ENCODE measurements at regions not wholly inside any gene's neighbourhood (a gene's known extent, or its start where the extent isn't known, plus 50 kb on each side); places are given as distances from the start of the nearest gene placed in this dataset.

- DNase-seq (ENCODE audit: low spot score) = no peak
These were observed 297.2 kb upstream of the SLC14A2 start for GRCh38 chr18:45317948-45318640.

DNA sequence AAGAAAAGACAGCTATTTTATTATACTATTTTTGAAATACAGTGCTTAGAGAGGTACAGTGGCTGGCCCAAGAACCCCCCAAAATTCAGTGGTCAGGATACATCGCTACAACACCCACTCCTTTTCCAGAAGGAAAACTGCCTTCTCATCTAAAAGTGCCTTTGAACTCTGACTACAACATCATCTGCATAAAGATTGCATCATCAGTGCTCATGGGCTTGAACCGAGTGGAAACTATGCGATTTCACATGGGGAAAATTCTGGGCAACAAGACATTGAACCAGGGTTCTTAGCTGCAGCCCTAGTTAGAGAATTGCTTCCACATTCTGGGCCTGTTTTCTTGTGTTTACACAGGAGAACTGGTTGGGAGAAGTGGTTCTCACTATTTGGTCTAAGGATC lies 294.6 kb upstream of the SLC14A2 start:
- no peak for DNase-seq (ENCODE audit: low spot score)

GRCh38 chr18:45321520-45321919 lies 293.8 kb upstream of the SLC14A2 start:
- no peak for DNase-seq (ENCODE audit: low spot score)

DNA sequence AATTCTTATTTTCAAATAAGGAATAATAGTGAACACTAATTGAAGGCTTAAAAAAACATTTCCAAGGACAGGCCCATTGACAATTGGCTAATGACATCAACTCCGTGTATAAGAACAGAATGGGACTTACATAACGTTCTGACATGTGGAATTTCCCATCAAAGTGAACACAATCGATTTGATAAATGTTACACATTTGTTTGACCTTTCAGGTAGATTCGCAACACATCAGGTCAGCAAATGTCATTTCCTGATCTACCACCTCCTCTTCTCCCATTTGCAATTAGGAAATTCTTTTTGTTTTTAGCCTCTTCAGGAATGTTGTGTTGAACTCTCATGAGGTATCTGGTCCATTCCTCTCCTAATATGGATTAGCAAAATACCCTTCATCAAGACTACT lies 292.9 kb upstream of the SLC14A2 start:
- no peak for DNase-seq (ENCODE audit: low spot score)

- no peak for DNase-seq (ENCODE audit: low spot score)
These were observed 291.2 kb upstream of the SLC14A2 start for GRCh38 chr18:45324101-45324494.

GRCh38 chr18:45324495-45325113 lies 290.7 kb upstream of the SLC14A2 start:
- no peak for DNase-seq (ENCODE audit: low spot score)

DNA sequence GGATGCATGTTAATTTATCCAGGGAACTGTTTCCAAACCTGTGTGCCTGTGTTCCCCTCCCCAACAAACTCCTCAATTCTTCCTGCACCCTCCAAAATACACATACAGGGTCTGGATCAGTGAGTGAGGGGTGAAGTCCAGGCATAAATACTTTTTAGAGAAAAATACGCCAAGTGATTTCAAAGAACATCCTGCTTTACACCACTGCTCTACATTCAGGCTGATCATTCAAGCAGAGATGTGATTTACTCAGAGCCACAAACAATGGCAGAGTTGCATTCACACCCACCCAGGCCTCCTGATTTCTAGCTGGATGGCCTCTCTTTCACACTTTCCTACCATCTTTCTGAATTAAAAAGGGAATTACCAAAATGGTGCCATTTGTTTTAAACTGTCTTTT lies 289.5 kb upstream of the SLC14A2 start:
- DNase-seq (ENCODE audit: low spot score) = no peak

DNA sequence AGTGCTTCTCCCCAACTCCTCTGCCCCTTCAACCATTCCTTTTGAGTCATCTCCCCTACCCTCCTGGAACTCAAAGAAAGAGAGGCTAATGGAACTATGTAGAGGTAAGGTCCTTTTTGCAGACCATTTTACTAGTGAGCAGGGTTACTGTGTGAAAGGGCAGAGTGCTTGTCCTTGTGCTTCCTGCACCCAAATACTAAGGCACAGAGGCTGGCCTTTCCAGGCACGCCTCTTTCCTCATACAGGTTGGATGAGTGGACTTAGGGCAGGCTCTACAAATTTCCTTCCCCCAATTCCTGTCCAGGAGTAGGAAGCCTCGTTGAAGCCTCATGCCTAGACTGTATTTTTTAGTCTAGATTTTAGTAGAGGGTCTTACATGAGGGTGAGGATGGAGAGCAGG lies 288.8 kb upstream of the SLC14A2 start:
- no peak for DNase-seq (ENCODE audit: low spot score)

DNA sequence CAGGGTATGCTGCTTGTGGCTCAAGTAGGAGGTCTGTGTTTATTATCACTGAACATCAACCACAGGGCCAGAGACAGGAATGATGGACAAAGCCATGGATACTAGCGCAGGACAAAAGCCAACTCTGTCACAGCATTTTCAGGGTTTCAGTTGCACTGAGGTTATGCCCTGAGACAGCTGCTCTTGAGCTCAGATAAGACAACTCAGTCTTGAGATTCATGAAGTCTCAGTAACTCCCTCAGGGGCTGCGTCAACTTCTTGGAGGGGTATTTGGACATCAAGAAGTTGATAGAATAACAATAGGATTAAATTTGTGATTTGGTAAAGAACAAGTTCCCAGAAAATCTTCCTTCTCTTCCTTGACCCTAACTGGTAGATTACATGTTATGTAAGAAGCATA lies 287.0 kb upstream of the SLC14A2 start:
- no peak for DNase-seq (ENCODE audit: low spot score)

DNA sequence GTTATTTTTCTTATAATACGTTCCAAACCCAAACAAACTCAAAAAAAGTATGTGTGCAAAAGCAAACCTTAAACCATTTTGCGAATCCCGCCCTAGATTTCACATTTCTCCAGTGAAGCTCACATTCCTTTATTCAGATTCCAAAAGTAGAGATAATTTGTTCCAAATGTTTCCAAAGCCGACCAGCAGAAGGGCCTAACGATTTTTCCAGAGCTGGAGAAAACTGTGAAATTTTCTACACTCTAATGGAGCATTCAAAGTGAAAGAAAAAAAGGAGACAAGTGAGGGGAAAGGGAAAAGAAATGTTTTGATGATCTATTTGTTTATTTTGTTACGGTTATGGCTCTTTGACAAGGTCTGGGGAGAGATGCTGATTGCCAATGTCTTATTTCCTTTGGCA lies 286.5 kb upstream of the SLC14A2 start:
- DNase-seq (ENCODE audit: low spot score) = no peak

GRCh38 chr18:45329316-45329715 lies 286.0 kb upstream of the SLC14A2 start:
- DNase-seq (ENCODE audit: low spot score) = no peak

DNA sequence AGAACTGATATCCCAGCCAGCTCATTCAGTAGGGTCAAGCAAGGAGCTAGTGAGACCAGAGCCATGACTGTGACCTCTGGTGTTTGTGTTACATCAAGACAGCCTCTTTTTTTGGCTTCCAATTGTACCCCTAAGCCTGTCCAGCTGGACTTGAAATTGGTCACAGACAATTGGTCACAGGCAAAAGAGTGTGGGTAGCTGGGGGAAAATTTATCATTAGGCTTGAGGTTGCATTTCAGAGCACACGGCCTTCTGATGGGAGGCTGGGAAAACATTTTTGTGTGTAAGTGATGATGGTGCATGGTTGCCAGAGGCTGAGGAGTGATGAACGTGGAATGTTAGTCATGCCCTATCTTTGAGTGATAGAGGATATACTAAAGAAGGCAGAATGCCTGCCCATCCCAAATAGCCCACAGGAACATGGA lies 285.1 kb upstream of the SLC14A2 start:
- no peak for DNase-seq (ENCODE audit: low spot score)

- no peak for DNase-seq (ENCODE audit: low spot score)
These were observed 282.4 kb upstream of the SLC14A2 start for GRCh38 chr18:45332871-45333270.

DNA sequence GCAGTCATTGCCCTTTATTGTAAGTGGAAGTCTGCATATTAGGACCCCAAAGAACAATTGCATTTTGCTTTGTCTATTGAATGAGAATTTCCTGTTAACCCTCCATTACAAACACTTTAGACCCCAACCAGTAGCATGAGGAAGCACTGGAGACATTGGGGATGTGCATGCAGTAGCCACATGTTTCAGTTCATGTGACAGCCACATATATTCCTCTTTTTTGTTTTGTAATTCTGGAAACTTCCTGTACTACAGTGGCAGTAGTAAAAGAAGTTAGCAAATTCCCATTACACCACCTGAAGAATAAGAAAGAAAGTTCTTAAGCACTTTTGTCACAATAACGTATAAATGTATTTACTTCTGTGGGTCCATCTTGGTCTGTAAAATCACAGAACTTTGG lies 281.1 kb upstream of the SLC14A2 start:
- no peak for DNase-seq (ENCODE audit: low spot score)

DNA sequence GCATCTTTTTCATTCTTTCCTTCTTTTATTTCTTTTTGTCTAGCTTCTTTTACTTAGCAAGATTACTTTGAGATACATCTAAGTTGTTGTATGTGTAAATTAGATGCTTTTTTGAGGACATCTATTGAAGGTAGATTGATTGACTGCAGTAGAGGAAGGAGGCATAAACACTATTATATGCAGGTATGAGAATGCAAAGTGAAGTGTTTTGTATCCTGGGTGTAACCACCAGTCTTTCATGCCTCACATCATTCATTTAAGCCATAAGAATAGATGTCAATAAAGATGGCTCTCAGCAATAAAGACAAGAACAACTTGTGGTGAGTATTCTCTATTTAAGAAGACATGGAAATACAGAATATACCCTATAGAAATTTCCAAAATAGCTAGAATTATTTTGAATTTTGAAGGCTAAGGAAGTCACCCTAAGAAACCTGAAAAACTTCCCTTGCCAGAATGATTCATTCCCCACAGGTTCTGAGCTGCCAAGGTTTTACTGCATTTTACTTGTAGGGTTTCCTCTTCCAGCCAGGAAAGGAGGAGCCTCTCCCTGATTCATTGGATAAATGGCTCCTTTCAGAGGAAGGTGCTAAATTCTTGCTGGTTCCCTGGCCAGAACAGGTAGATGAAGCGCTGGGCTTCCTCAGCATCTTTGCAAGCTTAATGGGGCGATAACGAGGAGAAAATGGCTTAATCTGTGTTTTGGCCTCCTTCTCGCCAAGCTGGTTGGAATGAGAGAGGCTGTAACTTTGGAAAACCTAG lies 279.8 kb upstream of the SLC14A2 start:
- DNase-seq (ENCODE audit: low spot score) = no peak

DNA sequence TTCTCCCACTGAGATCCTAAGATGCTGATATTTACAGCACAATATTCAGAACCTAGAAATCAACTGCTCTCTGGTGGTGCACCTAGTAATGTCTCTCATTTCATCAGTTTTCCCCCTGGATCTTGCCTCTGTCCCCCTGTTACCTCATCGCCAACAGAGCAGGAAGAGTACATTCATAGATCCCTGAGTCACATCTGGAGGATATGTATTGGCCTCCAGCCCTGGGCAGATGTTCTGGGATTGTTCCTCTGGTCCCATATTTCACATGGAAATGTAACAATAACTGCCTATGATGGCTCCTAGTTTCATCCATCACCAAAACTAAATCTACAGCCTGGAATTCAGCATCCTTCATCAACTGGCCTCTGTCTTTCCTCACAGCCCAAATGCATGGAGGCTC lies 278.8 kb upstream of the SLC14A2 start:
- no peak for DNase-seq (ENCODE audit: low spot score)

GRCh38 chr18:45337477-45337876 lies 277.8 kb upstream of the SLC14A2 start:
- DNase-seq (ENCODE audit: low spot score) = no peak

DNA sequence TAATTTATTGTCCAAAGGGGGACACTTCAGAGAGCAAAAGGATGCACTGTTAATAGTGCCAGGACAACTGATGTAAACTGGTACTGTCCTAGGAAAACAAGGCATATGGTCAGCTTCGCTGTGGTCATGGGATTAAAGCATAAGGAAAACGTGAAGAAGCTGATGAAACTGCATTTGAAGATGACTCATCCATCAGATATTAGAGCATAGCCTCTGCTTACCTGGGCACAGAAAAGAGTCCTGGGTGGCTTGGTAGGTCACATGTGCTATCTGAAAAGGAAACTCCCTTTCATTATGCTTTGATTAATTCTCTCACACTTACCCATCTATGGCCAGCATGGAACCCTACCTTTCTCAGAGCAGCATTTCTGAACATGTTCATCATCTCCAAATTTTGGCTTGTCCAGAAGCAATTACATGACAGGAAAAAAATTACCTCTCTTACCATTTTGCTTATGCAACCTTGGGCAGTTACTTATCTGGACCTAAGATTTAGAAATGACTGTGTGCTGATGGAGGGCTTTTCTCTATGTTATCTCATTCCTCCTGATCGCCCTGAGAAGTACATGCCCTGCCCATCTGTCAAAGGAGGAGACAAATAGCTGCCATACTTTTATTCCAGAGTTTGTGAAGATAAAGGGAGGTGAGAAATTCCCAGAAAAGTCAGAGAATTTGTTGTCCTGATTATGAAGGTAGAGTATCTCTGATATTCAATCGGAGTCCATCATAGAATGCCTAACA lies 275.3 kb upstream of the SLC14A2 start:
- DNase-seq (ENCODE audit: low spot score) = no peak

GRCh38 chr18:45340884-45341283 lies 274.4 kb upstream of the SLC14A2 start:
- DNase-seq (ENCODE audit: low spot score) = no peak

GRCh38 chr18:45341454-45341853 lies 273.8 kb upstream of the SLC14A2 start:
- no peak for DNase-seq (ENCODE audit: low spot score)

GRCh38 chr18:45342166-45342565 lies 273.1 kb upstream of the SLC14A2 start:
- DNase-seq (ENCODE audit: low spot score) = no peak

DNA sequence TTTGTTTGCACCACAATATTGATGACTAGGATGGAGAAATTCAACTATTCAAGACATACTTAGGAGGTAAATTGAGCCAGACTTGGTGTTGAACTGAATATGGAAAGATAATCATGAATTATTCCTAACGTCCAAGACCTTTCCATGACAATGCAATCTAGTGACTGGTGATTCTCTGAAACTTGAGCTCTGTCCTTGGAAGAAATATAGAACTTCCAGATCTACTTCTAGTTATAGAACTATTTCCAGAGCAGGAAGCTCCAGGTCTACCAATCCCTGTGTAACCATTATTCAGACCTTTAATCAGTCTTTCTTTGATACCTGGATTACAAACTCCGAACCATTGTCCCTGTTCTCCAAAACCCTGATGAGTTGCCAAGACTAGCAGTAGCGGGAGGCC lies 272.6 kb upstream of the SLC14A2 start:
- DNase-seq (ENCODE audit: low spot score) = no peak

GRCh38 chr18:45343365-45343764 lies 271.9 kb upstream of the SLC14A2 start:
- no peak for DNase-seq (ENCODE audit: low spot score)

Data from COLO829 (cell line).